ENCODE measurements at regions not wholly inside any gene's neighbourhood (a gene's known extent, or its start where the extent isn't known, plus 50 kb on each side); places are given as distances from the start of the nearest gene placed in this dataset.

DNA sequence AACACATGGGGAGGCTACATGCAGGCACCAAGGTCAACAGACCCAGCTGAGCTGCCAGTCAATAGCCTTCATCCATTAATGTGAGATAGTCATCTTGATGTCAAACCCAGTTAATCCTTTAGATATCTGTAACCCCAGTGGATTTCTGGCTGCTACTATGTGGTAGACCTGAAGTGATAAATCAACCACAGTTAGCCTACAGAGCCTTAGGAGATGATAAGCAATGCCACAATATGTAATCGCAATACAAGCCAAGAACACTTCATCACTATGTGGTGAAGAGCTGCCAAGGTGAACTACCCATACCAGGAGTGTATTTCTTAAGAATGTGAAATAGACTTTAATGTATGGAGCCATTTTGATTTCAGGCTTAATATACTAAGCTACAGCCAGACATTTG lies 1175.5 kb downstream of the DTWD2 start:
- Histone ChIP-seq H3K27me3 (ENCODE audit: insufficient read depth, low read depth) (no peaks in the 10 kb centered on the region), H2AFZ (ENCODE audit: low read depth) (no peak overlapping the region), H3K4me1 (ENCODE audit: low read depth, poor library complexity, severe bottlenecking) (no peaks in the 10 kb centered on the region), H3K79me2 (ENCODE audit: insufficient read depth, low read depth) (no peaks in the 10 kb centered on the region), H4K20me1 (ENCODE audit: insufficient read depth) (no peaks in the 10 kb centered on the region), H3K36me3 (ENCODE audit: insufficient read depth) (no peaks in the 10 kb centered on the region), H3K9ac (no peak overlapping the region), H3K27ac (no peak overlapping the region), H3K4me3 (IDR thresholded peaks at IDR 0.05; ENCODE audit: insufficient read depth, low read depth, low read length) (no peak overlapping the region), H3K4me2 (no peak overlapping the region)
- TF ChIP-seq, protein P1, sequence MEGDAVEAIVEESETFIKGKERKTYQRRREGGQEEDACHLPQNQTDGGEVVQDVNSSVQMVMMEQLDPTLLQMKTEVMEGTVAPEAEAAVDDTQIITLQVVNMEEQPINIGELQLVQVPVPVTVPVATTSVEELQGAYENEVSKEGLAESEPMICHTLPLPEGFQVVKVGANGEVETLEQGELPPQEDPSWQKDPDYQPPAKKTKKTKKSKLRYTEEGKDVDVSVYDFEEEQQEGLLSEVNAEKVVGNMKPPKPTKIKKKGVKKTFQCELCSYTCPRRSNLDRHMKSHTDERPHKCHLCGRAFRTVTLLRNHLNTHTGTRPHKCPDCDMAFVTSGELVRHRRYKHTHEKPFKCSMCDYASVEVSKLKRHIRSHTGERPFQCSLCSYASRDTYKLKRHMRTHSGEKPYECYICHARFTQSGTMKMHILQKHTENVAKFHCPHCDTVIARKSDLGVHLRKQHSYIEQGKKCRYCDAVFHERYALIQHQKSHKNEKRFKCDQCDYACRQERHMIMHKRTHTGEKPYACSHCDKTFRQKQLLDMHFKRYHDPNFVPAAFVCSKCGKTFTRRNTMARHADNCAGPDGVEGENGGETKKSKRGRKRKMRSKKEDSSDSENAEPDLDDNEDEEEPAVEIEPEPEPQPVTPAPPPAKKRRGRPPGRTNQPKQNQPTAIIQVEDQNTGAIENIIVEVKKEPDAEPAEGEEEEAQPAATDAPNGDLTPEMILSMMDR (conservative IDR thresholded peaks at IDR 0.05; ENCODE audit: low read depth, low read length), result no peak

DNA sequence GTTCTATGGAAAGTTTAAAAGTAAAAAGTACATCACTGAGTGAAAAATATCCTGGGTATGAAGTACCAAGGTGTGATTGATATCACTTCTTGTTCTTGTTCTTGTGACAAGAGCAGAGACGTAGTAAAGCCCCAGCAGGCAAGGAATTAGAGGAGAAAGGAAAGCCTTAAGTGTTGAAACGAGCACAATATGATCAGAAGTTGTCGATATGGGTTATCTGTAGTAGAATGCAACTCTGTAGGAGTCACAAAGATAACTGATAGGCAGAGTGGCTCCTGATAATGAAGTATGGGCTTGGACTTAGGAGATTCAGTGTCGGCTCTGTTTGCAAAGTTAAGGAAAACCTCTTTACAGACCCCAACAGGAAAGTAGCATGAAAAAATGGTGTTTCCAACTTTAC lies 1179.1 kb downstream of the DTWD2 start:
- TF ChIP-seq, protein P1 (conservative IDR thresholded peaks at IDR 0.05; ENCODE audit: low read depth, low read length), result no peak
- no peak overlapping the region for H3K27ac ChIP-seq

DNA sequence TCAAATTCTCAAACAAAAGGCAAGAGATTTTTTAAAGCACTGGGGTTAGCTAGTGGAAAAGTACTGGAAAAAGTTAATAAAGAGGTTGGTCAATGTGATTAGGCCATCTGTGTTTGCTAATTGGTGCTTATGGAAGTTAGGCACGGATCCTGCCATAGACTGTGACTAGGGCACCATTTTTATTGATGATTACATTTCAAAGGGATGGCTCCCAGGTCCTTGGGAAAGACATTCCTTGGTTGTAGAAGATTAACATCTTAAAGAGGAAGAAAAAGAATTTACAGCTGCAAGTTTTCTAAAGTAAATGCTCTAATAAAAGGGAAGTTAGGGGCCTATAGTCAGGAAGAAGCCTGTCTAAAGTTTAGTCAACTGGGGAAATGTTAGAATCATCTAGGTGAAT lies 1183.3 kb downstream of the DTWD2 start:
- H2AFZ ChIP-seq (ENCODE audit: low read depth), result no peak overlapping the region
- no peaks in the 10 kb centered on the region for H3K79me2 ChIP-seq (ENCODE audit: insufficient read depth, low read depth)
- H3K36me3 ChIP-seq (ENCODE audit: insufficient read depth), result no peaks in the 10 kb centered on the region
- H3K4me3 ChIP-seq (IDR thresholded peaks at IDR 0.05; ENCODE audit: insufficient read depth, low read depth, low read length), result no peak overlapping the region
- no peaks in the 10 kb centered on the region for H4K20me1 ChIP-seq (ENCODE audit: insufficient read depth)
- H3K4me1 ChIP-seq (ENCODE audit: low read depth, poor library complexity, severe bottlenecking), result no peaks in the 10 kb centered on the region
- no peaks in the 10 kb centered on the region for H3K27me3 ChIP-seq (ENCODE audit: insufficient read depth, low read depth)
- no peak overlapping the region for H3K9ac ChIP-seq
- no peak overlapping the region for H3K27ac ChIP-seq
- H3K4me2 ChIP-seq, result no peak overlapping the region
- TF ChIP-seq, protein P1 (conservative IDR thresholded peaks at IDR 0.05; ENCODE audit: low read depth, low read length), result no peak

More for the DNA sequence above, 1179.1 kb downstream of the DTWD2 start:
- no peak overlapping the region for H3K4me2 ChIP-seq
- no peaks in the 10 kb centered on the region for H3K4me1 ChIP-seq (ENCODE audit: low read depth, poor library complexity, severe bottlenecking)
- H3K9ac ChIP-seq, result no peak overlapping the region
- H4K20me1 ChIP-seq (ENCODE audit: insufficient read depth), result no peaks in the 10 kb centered on the region
- no peaks in the 10 kb centered on the region for H3K79me2 ChIP-seq (ENCODE audit: insufficient read depth, low read depth)
- no peak overlapping the region for H2AFZ ChIP-seq (ENCODE audit: low read depth)
- H3K27me3 ChIP-seq (ENCODE audit: insufficient read depth, low read depth), result no peaks in the 10 kb centered on the region
- H3K4me3 ChIP-seq (IDR thresholded peaks at IDR 0.05; ENCODE audit: insufficient read depth, low read depth, low read length), result no peak overlapping the region
- no peaks in the 10 kb centered on the region for H3K36me3 ChIP-seq (ENCODE audit: insufficient read depth)

DNA sequence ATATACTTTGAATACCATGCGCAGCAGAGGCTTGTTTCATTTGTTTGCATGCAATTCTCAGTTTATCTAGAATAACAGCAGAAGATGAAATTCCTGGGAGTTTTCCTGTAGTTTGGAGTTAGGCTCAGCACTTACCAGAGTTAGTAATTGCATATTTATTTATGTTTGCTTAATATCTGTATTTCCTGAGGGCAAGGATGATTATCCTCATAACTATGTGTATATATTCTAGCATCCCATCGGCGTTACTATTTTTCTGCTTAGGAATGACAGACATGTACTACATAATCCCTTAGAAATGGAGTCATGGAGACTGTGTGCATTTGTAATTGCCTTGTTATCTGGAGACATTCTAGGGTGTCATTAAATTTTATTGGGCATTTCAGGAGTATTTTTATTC lies 1184.8 kb downstream of the DTWD2 start:
- TF ChIP-seq, protein P1 (conservative IDR thresholded peaks at IDR 0.05; ENCODE audit: low read depth, low read length), result no peak
- no peaks in the 10 kb centered on the region for H4K20me1 ChIP-seq (ENCODE audit: insufficient read depth)
- H3K4me2 ChIP-seq, result no peak overlapping the region
- H3K4me3 ChIP-seq (IDR thresholded peaks at IDR 0.05; ENCODE audit: insufficient read depth, low read depth, low read length), result no peak overlapping the region
- H3K27me3 ChIP-seq (ENCODE audit: insufficient read depth, low read depth), result no peaks in the 10 kb centered on the region
- no peak overlapping the region for H3K9ac ChIP-seq
- H3K27ac ChIP-seq, result no peak overlapping the region
- no peak overlapping the region for H2AFZ ChIP-seq (ENCODE audit: low read depth)
- H3K79me2 ChIP-seq (ENCODE audit: insufficient read depth, low read depth), result no peaks in the 10 kb centered on the region
- H3K4me1 ChIP-seq (ENCODE audit: low read depth, poor library complexity, severe bottlenecking), result no peaks in the 10 kb centered on the region
- H3K36me3 ChIP-seq (ENCODE audit: insufficient read depth), result no peaks in the 10 kb centered on the region

Measured in KMS-11 (cell line).